ENCODE measurements at regions not wholly inside any gene's neighbourhood (a gene's known extent, or its start where the extent isn't known, plus 50 kb on each side); places are given as distances from the start of the nearest gene placed in this dataset.
"Not testable (repeated sequence)": the region's sequence is repeated elsewhere in the genome, so short reads cannot be mapped to it uniquely, and the experiment has no call there.

DNA sequence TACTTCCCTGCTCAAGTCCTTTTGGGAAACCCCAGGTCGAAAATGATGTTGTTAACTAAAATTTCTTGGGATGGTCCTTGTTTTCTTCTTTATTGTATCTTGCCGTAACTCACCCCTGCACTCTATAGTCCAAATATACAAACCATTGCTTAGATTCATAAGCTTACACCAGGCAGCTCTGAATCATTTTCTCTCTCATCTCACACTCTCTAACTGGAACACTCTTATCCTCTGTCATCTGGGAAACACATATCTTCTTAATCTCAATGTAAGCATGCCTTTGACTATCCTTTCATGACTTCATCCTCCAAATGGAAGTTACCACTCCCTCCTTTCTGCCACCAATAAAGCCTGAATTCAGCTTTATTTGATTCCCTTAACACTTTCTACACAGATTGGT is 175.8 kb upstream of the ANK3 start:
- DNase-seq = no peak

DNA sequence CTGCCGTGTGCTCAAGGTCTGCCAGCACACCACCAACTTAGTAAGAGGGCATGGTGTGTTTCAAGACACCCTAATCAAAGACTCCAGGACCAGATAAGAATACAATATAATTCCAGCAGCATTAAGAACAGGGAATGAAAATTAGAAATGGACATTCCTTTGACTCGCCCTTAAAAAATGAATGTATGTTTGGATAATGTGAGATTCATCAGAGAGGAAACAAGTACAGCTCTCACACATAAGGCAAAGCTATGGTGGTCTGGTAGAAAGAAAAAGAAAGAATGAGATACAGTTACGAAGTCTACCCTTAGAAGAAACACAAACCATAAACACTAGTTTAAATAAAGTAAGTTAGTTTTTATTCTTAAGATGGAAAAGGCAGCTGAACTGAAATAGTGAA is 174.8 kb upstream of the ANK3 start:
- DNase-seq = no peak

DNA sequence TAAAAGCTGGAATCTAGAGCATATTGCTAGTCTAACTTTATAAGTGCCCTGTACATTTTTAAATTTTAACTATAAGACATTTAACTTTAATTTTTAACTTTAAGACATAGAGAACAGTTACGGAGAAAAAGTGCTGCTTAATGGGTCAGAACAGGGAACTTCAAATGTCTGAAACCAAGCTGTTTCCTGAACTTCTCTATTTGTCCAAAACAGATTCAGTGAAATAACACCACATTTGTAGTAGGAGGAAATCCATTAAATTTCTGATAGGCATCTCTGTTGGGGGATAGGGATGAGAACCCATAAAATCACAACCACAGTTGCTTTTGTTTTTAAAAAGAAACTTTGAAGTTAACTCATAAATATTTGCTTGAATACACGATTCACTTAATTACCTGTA is 170.8 kb upstream of the ANK3 start:
- no peak for DNase-seq

DNA sequence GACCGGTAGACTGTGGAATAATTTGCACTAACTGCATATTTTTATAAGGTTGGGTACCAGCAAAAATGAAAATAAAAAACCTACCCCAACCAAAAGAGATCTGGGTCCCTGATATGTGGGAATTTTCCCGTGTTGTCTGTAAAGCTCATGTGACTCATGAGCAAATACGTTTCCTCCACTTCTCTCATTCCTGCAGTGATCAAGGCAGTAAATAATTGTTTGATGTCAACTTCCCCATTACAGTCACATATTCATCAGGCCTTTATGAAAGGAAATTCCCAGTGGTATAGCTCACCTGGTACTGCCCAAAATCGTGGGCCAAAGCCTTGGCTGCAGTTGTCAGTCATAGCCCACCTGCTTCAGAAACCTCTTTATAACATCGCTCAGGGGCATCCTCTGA is 166.0 kb upstream of the ANK3 start:
- DNase-seq = no peak

DNA sequence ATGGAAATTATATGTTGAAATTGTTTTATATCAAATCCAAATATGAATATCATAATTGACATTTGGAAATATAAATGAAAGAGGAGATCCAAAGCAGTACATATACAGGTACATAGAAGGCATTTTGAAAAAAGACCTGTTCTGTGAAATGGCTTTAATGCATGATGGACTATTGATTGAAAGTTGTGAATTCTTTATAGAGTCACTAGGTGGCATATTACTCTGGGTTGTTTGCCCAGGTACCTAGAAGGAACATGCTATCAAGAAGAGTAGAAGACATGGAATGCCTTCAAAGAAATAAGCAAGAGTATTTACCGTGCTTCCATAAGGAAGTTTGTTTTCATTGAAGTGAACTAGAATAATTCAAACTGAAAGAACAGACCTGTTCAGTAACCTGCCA is 160.0 kb upstream of the ANK3 start:
- no peak for DNase-seq

DNA sequence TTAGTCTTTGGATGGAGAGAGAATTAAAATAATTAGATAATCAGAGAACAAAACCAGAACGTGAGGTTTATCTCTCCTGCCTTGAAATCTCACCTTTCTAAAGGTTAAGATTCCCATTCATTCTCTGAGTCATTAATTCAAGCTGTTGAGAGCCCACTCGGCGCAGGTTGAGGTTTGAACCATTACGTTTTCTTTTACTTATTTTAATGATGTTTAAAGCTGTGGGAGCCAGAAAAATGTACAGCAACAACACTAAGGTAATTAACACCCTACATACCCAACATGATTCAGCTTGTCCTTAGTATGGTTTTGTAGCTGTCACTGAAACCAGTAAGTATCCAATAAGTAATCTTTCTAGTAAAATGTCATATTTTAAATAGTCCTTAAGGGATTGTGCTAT is 153.0 kb upstream of the ANK3 start:
- DNase-seq = no peak

DNA sequence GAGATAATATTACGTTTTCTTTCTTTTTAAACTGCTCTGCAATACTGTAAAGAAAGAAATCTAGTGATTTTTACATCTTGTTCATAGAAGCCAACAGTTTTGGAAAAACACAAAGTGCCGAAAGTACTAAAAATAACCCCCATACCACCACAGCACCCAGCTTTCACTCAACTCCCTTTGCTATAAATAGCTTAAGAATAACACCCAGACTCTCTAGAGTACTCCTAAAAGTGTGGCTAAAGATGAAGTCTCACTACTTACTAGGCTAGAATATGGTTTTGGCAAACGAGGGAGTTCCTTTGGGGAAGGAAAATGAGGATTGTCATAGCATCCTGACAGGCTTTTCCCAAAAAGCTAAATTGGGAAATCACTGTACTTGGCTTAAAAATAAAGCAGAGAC is 151.8 kb upstream of the ANK3 start:
- no peak for DNase-seq

DNA sequence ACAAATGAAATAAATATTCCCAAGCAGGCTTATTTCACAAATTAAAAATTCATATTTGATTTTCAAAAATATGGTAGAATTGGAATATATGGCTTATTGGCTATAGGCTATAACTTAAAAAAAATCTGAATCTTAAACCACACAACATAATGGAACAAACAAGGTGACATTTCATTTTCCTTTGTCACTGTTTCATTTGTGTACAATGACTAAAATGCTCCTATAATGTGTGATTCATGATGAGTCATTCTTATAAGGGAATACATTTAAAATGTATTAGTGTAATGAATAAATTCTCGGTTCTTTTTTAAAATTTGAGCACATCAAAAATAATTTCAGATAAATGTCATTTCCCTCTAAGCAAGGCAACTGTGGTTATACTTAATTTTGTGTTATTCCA is 148.0 kb upstream of the ANK3 start:
- no peak for DNase-seq

DNA sequence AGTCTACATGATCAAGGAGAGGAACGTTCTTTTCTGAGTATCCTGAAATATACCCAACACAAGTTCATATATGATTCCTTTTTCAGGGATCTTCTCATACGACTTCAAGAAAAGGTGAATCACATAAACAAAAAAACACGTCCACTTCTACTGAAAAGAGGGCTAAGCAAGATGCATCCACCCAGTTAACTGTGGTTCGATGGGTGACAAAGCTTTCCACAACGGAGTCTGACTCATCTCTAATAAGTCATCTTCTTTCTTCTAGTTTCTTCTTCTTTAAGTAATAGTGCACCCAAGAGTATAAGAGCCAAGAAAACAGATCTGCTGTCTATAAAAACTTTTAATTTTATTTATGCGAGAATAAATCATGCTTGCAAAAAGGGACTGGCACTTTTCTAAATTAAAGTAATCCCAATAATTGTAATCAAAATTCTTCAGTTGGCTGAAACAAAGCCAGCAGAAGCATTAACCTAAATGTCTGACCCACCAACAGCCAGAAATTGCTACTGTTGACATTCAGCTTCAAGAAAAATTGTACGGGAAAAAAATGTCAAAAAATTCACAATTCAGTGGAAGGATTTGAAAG is 146.9 kb upstream of the ANK3 start:
- DNase-seq = no peak

DNA sequence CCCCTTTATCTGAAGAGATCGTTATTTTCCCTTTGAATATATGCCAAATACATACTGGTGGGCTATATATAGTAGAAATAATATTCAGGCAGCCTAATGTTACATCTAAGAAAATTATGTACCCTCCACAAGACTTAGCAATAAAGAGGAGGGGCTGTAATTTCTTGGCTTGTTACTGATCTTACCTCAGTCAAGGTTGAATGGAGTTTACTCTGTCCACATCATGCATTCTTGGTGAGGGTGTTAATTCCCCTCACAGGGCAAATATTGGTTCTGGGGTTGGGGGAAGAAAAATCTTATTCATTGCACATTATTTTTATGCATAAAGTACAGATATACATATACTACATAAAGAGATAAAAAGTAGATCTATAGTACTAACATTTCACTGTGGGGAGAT is 145.8 kb upstream of the ANK3 start:
- no peak for DNase-seq

DNA sequence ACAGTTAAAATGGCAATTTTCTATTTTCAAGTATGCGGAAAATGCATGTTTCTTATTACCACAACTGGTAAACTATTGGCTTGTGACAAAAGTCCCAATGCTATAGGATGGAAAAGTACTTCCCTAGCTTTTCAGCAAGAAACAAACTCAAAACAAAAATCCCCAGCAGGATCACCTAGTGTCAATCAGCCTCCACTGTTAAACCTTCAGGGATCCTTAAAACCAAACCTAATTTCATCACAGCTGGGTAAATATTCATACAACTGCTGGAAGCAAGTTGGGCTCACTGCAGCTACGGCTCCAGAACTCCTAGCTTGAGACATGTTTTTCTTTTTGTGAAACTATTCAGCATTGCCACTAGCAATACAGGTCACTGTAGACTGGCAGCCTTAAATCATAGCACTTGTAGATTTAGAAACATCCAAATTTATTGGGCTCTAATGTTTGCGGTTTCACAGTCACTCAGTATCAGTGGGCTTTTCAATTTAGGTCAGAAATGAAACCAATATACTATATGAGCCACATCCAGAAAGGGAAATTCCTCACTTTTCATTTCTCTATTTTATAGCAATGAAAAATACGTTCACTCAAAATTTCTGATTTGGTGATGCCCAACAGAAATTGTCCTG is 145.2 kb upstream of the ANK3 start:
- DNase-seq = no peak

DNA sequence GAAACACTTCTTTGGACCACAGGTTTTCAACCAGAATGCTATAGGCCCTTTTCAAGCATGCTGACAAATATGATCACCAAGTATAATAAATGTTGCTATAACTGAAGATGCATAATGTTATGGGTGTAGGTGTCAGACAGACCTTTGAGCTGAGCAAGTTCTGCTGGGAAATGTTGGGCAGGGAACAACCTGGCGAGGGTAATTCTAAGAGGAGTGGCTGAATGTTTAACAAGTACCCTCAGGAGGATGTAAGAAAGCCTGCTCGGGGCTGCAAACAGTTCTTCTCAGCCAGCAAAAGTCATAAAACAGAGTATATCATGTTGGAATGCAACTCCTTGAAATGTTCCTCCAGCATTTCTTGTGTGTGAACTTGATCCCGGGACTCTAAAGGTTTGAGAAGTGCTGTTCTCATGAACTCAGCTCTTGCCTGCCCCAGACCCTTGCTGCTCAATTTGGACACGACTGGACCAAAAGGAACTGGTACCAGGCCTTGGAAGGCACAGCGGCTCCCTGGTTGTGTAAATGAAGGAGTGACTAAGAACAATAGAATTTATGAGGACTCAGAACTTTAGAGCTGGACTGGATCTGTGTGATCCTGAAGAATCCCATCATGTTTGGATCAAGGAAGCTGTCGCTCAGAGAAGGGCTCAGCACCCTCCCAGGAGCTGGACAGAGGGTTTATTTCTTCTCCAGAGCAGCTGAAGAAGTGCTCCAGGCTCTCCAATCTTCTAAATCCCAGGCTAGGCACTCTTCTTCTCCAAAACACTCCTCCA is 143.2 kb upstream of the ANK3 start:
- DNase-seq = no peak

DNA sequence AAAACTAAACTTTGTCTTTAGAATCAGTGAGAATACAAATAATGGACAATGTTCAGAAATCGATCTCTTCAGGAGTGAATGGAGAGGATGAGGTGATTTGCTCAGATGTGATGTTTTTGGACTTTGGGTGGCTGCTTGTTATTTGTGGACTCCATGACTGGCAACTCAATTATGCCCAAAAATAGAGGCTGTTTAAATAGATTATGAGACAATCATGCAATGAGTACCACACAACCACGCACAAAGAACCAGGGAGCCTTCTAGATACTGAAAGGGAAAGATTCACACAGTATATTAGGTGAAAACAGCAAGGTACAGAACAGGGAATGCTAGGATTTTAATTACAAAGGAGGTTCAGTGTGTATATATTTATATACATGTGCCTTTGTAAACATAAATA is 141.3 kb upstream of the ANK3 start:
- no peak for DNase-seq

DNA sequence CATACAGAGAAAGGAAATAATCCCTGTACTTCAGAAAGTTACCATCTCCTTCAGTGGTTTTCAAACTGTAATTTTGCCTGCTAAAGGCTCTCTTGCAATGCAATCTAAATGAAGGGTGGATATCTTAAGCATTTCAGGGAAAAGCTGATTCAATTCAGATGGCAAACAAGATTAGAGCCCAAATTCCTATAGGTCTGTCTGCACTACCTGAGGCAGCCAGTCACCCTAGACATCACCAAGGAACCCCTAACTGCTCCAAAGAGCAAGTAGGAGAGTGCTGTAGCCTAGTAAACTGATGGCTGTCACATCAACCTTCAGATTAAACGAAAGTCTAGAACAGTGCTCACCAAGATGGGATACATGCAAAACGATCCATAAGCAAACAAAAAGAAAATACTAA is 138.0 kb upstream of the ANK3 start:
- DNase-seq = no peak

DNA sequence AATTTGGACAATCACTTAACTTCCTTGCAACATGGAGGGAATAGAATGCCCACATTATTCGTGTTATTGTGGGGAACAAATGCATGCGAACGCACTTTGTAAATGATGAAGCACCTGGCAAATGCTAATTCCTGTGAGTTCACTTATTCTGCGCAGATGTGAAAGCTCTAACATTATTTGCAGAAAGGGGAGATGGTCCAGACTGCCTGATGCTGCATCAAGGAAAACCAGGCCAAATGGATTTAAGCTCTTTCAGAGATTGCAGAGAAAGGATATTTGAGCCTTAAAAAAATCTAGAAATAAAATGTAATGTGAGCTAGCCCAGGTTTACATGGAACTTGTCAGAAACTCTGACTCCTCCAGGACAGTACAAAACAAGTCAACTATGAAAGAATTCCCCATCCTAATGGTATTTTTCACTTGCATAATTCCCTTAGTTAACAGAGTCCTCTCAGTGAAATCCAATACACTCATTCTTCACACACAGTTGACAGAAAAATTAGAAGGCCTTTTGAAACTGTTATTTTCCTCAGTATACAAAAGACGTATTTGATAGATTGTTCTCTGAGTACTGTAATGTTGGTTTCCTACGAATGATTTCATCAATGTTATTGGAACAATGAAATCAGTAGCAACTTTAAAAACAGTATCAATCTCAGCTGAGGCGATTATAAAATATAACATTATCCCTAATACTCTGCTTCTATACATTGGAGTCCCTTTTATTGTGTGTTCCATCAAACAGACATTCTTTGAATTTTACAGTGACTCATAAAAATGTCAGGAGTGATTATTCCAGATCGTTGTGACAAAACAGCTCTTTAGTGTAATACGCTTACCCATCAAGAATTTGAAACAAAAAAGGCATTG is 136.3 kb upstream of the ANK3 start:
- DNase-seq = no peak

DNA sequence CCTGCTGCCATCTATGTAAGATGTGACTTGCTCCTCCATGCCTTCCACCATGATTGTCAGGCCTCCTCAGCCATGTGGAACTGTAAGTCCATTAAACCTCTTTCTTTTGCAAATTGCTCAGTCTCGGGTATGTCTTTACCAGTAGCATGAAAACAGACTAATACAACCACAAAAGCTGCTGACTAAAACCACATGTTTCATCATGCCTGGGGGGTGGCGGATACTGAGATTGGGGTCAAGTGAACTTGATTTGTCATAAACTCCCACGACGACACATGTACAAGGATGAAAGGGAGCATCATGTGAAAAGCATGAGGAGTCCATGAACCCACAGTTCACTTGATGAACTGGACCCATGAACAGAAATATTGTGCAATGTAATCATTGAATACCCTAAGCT is 134.9 kb upstream of the ANK3 start:
- DNase-seq = no peak

DNA sequence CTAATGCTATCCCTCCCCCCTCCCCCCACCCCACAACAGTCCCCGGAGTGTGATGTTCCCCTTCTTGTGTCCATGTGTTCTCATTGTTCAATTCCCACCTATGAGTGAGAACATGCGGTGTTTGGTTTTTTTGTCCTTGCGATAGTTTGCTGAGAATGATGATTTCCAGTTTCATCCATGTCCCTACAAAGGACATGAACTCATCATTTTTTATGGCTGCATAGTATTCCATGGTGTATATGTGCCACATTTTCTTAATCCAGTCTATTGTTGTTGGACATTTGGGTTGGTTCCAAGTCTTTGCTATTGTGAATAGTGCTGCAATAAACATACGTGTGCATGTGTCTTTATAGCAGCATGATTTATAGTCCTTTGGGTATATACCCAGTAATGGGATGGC is 133.7 kb upstream of the ANK3 start:
- DNase-seq = not testable (repeated sequence)

DNA sequence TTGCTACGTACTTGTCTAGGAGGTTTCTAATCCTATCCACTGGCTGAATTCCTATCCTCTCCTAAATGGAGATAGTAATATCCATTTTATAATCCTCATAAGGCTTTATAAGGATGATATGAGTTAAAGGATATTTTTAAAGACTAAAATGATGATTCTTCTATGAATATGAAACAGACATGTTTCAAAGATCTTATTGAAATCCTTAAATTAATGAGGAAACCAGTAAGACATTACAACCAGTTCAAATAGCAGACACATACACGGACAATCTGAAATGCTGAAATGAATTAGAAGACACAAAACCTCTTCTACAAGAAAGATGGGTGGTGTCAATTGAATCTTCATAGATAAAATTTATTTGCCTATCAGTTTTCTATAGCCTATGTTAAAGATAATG is 132.9 kb upstream of the ANK3 start:
- DNase-seq = no peak

DNA sequence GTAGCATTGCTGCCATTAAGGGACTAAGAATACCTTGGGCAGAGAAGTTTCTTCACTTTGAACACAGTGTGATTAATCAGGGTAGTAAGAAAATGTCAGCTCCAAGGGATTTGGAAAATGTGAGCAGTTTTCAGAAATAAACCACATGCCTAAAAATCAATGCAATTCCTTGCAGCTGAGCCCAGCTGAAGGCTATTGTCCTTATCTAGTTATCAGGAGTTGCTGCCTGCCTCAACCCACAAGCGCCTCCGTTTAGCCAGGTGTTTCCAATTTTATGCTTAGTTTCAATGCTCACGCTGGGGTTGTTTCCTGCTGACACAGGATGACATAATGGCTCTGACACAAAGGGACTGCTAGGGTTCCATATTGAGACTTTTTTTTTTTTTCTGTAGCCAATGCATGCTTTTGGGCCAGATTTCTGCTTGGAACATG is 132.3 kb upstream of the ANK3 start:
- DNase-seq = peak; percentile 19

DNA sequence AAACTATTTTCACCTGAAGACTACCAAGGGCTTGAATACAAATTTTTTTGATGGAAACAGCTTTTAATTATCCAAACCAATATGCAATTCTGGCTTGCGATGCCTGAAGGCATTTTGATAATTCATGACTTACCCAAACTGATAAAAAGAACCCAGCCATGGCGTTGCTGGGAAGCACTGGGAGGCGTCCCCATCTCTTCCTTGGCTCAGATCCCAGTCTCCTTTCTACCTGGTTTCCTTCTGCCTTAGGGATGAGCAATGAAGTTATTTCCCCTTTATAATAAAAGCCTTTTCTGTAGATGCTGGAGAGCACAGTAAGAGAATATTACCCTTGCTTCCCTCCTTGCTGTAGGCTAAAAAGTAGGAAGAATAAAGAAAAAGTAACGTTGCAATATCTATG is 129.1 kb upstream of the ANK3 start:
- DNase-seq = no peak

DNA sequence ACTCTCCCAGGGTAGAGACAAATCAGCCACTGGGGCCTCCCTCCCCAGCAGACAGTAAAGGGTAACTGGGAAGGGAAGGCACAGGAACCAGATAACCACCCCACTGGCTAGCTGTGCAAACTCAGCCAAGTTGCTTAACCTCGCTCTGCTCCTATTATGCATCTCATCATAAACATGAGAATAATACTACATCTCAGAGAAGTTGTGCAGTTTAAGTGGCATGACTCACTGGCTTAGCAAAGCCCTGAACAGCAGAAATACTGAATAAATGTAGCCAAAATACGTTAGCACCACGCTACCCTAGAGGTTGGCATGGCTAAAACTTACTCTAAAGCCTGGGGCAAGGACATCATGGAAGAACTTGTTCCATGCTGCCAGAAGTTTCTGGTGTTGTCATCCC is 128.1 kb upstream of the ANK3 start:
- DNase-seq = no peak

DNA sequence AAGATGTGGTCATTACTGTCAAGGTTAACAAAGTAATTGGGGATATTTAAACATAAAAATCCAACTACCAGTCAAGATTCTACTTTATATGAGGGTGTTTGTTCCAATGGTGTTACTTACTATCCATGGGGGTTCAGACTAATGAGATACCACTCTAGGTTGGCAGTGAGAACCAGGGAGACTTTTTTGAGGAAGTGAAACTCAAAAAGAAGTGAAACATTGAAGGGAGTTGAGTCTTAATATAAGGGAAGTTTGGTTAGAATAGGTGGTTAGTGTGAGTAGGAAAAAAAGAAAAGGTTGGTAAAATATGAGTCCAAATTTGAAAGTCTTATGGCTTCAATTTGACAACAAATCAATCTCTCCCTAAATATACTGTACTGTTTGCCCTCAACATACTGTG is 123.6 kb upstream of the ANK3 start:
- DNase-seq = no peak

DNA sequence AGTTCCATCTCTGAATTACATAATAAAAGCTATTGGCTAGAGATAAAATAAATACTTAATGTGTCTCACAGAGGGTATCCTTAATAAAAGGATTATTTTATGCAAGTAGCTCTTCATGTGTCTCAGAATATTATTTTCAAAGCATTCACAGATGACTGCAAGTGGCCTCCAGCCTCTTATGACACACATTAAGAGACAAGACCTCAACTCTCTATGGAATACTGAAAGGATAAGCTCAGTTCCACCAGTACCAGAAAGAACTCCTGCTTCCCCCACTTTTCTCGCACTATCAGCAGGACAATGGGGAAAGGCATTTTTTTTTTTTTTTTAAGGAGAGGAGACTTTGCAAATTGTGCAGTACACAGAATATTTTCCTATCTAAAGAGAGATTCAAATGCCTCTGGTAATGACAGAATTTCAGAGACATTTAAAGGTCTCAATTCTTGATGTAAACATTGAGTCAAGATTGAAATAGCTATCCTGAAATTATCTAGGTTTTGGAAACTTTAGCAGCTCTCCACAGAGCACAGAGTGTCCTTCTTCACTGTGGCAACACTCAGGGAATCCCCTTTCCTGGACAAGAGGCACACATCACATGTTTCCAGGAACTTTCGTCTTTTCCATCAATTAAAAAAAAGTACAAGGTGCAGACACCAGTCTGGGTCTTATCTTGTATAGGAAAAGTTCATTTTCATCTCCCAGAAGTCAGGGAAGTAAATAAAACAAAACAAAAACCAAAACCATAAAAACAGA is 122.0 kb upstream of the ANK3 start:
- DNase-seq = no peak
